A673 (cell line): ENCODE measurements at regions not wholly inside any gene's neighbourhood (a gene's known extent, or its start where the extent isn't known, plus 50 kb on each side); places are given as distances from the start of the nearest gene placed in this dataset.

Experiments
- EZH2 ChIP-seq: fragments of 200-600 bp; sonication (generic); IDR thresholded peaks from 2 replicates; pipeline ENCODE4 v1.6.1; 2017; ENCODE audit warnings: borderline replicate concordance, low read depth, mild to moderate bottlenecking, mixed read lengths, antibody characterized with exemption, low read length; ENCODE audit not compliant: poor library complexity, severe bottlenecking
- TF ChIP-seq, protein P1 (sequence below): fragments of 300-800, 200-600 bp; sonication (generic); conservative IDR thresholded peaks from 2 replicates; pipeline ENCODE4 v1.5.1; 2017; ENCODE audit warnings: low read depth, mild to moderate bottlenecking, antibody characterized with exemption, low read length, moderate library complexity, mixed read lengths

DNA sequence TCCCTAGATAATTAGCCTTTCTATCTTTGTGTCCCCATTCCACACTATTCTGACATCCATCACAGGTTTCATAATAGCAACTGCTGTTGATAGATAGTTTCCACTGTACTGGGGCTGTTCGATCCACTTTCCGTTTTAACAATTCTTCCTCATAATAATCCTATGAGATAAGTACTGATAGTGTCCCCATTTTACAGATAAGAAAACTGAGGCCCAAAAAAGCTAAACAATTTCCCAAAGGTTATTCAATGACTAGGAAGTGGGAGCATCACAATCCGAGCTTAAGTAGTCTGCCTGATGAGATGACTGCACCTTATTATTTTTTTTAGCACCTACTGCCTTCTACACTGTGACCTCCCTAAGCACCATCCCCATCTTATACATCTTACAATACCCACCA, 569.2 kb downstream of the STK39 start:
- TF ChIP-seq, protein P1, sequence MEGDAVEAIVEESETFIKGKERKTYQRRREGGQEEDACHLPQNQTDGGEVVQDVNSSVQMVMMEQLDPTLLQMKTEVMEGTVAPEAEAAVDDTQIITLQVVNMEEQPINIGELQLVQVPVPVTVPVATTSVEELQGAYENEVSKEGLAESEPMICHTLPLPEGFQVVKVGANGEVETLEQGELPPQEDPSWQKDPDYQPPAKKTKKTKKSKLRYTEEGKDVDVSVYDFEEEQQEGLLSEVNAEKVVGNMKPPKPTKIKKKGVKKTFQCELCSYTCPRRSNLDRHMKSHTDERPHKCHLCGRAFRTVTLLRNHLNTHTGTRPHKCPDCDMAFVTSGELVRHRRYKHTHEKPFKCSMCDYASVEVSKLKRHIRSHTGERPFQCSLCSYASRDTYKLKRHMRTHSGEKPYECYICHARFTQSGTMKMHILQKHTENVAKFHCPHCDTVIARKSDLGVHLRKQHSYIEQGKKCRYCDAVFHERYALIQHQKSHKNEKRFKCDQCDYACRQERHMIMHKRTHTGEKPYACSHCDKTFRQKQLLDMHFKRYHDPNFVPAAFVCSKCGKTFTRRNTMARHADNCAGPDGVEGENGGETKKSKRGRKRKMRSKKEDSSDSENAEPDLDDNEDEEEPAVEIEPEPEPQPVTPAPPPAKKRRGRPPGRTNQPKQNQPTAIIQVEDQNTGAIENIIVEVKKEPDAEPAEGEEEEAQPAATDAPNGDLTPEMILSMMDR, result no peak
- TF ChIP-seq EZH2, result no peak
